Common myeloid progenitor, CD34-positive (primary cell): ENCODE measurements at regions not wholly inside any gene's neighbourhood (a gene's known extent, or its start where the extent isn't known, plus 50 kb on each side); places are given as distances from the start of the nearest gene placed in this dataset.

Experiments used
- CTCF ChIA-PET: fragments of 350-600 bp; sonication (Branson Sonifier 250); formaldehyde crosslinking; loops from one replicate; lab custom pipeline; 2021; ENCODE audit warnings: antibody characterized with exemption; lab: Charles Lee
- POLR2A ChIA-PET: fragments of 350-600 bp; sonication (Branson Sonifier 250); formaldehyde crosslinking; loops from one replicate; lab custom pipeline; 2021; ENCODE audit warnings: antibody characterized with exemption; lab: Charles Lee
- DNase-seq, 3 donors: peaks; one replicate each; pipeline versions ENCODE4 v3.0.0 to v3.0.0-alpha.2; 2013
- H3K27ac ChIP-seq, 2 experiments: 1 replicate in 1 of 2; 2 replicates in 1 of 2; pipeline ENCODE4 v1.7.0; 2013; ENCODE audit warnings: inconsistent platforms in 2 of 2, low read length in 2 of 2, mild to moderate bottlenecking in 2 of 2, low read depth in 1 of 2, moderate library complexity in 1 of 2; ENCODE audit not compliant: severe bottlenecking in 2 of 2, insufficient read depth in 1 of 2, poor library complexity in 1 of 2
- H3K27me3 ChIP-seq, 5 experiments: replicated peaks in 2 of 5; 1 replicate in 3 of 5; 2 replicates in 2 of 5; pipeline versions ENCODE4 v1.6.1 to v1.7.0; 2013; ENCODE audit warnings: low read length in 4 of 5, mild to moderate bottlenecking in 2 of 5, moderate library complexity in 2 of 5, inconsistent platforms in 1 of 5; ENCODE audit not compliant: insufficient read depth in 5 of 5, control insufficient read depth in 4 of 5
- H3K36me3 ChIP-seq, 4 experiments: 1 replicate in 2 of 4; 2 replicates in 2 of 4; pipeline versions ENCODE4 v1.6.1 to v1.7.0; 2013; ENCODE audit warnings: low read length in 3 of 4, control low read depth in 1 of 4, mild to moderate bottlenecking in 1 of 4; ENCODE audit not compliant: control insufficient read depth in 4 of 4, insufficient read depth in 4 of 4
- H3K4me1 ChIP-seq, 4 experiments: 1 replicate in 3 of 4; 2 replicates in 1 of 4; pipeline versions ENCODE4 v1.6.1 to v1.7.1; 2013; ENCODE audit warnings: low read length in 3 of 4, mild to moderate bottlenecking in 3 of 4, control low read depth in 1 of 4, inconsistent platforms in 1 of 4, moderate library complexity in 1 of 4; ENCODE audit not compliant: control insufficient read depth in 4 of 4, insufficient read depth in 4 of 4; ENCODE audit errors: control extremely low read depth in 1 of 4
- H3K4me3 ChIP-seq, 7 experiments: 1 replicate in 4 of 7; 2 replicates in 3 of 7; pipeline versions ENCODE4 v1.5.1 to v1.7.0; 2013; ENCODE audit warnings: mild to moderate bottlenecking in 7 of 7, low read length in 6 of 7, moderate library complexity in 6 of 7, inconsistent platforms in 2 of 7, low read depth in 2 of 7, control low read depth in 1 of 7; ENCODE audit not compliant: insufficient read depth in 4 of 7, control insufficient read depth in 1 of 7; ENCODE audit errors: extremely low read depth in 1 of 7
- H3K9me3 ChIP-seq, 5 experiments: 1 replicate in 4 of 5; 2 replicates in 1 of 5; pipeline versions ENCODE4 v1.6.1 to v1.7.1; 2013; ENCODE audit warnings: low read length in 4 of 5, mild to moderate bottlenecking in 2 of 5, inconsistent platforms in 1 of 5, low read depth in 1 of 5, moderate library complexity in 1 of 5; ENCODE audit not compliant: control insufficient read depth in 4 of 5, insufficient read depth in 2 of 5; ENCODE audit errors: control extremely low read depth in 1 of 5
- WGBS: methylation state at CpG from one replicate; pipeline ENCODE4 v1.1.5; 2013; ENCODE audit not compliant: insufficient coverage; 5-methylcytosine and 5-hydroxymethylcytosine counted together

DNA sequence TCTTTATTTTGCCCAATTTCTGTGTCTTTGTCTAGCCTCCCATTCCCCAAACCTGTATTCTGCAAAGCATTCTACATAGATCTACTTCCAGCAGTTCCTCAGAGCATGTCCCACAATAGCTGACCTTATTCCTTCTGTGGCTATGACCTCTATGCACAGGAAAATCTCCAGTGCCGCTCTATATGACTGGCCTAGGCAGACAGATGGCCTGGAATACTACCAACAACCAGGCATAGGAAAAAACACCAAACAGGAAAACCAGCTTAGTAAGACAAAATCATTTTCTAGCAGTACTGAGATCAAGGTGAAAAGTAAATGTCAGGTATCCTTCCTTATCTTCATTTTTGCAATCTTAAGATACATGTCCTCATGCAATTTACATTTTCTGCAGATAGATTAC is 1115.0 kb downstream of the IGSF11 start:
- WGBS: 88% methylated on average over 1 of the region's 1 CpG
- no peaks in the 10 kb centered on the region for H3K9me3 ChIP-seq
- H3K4me1 ChIP-seq: no peaks in the 10 kb centered on the region
- POLR2A ChIA-PET: no interaction called here
- no peak for DNase-seq
- CTCF ChIA-PET: no interaction called here
- H3K27me3 ChIP-seq: peaks cover 0 to 2% (median 0%) of the 10 kb centered on the region in 5 experiments
- no peak overlapping the region for H3K27ac ChIP-seq
- no peak overlapping the region for H3K4me3 ChIP-seq
- no peaks in the 10 kb centered on the region for H3K36me3 ChIP-seq

GRCh38 chr3:117920253-117920898 is 1114.3 kb downstream of the IGSF11 start:
- DNase-seq: no peak
- no peaks in the 10 kb centered on the region for H3K4me1 ChIP-seq
- H3K36me3 ChIP-seq: no peaks in the 10 kb centered on the region
- ChIA-PET CTCF (no interaction called here), POLR2A (no interaction called here)
- no peak overlapping the region for H3K27ac ChIP-seq
- H3K27me3 ChIP-seq: peaks cover 0 to 2% (median 0%) of the 10 kb centered on the region in 5 experiments
- 83% methylated on average over 6 of the region's 7 CpGs for WGBS
- H3K9me3 ChIP-seq: no peaks in the 10 kb centered on the region
- H3K4me3 ChIP-seq: no peak overlapping the region

DNA sequence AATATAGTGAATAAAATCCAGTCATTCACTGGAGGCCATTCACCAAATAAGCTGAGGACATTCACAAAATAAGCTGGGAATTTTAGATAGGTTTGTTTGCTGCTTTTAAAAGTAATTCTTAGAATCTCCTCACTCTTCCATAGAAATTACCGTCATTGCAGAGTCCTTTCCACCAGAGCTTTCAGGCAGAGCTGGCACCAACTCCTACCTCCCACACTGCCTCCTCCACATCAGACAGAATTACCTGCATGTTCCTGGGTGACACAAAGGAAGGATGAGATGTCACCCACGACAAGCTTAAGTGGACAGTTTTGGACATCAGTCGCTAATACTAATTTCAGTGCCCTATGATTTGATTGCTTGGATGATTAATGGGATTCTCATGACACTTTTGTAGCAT is 1113.2 kb downstream of the IGSF11 start:
- POLR2A ChIA-PET: no interaction called here
- Histone ChIP-seq H3K4me1 (no peaks in the 10 kb centered on the region), H3K4me3 (no peak overlapping the region), H3K27me3 (no peaks in the 10 kb centered on the region), H3K9me3 (no peaks in the 10 kb centered on the region), H3K36me3 (no peaks in the 10 kb centered on the region), H3K27ac (no peak overlapping the region)
- CTCF ChIA-PET: no interaction called here
- WGBS: 100% methylated on average over 1 of the region's 3 CpGs
- DNase-seq: no peak

DNA sequence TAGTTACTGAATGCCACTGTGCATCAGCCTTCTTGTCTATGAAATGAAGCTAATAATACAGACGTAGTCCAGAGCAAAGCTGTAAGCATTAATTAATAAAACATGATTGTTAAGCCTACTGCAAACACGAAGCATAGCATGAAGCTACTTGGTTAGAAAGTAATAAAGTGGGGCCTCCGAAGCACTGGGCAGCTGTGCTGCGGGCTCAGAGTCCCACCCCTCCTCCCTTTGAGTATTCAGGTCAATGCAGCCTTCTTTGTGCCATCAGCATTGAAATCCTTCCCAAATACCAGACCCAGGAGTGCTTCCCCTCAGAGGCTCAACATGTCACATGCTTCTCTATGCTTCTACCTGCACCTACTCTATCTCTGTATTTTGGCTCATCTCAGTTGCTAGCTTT is 1112.6 kb downstream of the IGSF11 start:
- DNase-seq: no peak
- Histone ChIP-seq H3K27me3 (no peaks in the 10 kb centered on the region), H3K4me3 (no peak overlapping the region), H3K9me3 (no peaks in the 10 kb centered on the region), H3K4me1 (no peaks in the 10 kb centered on the region), H3K36me3 (no peaks in the 10 kb centered on the region), H3K27ac (no peak overlapping the region)
- POLR2A ChIA-PET: no interaction called here
- CTCF ChIA-PET: no interaction called here
- 100% methylated on average over 3 of the region's 4 CpGs for WGBS

DNA sequence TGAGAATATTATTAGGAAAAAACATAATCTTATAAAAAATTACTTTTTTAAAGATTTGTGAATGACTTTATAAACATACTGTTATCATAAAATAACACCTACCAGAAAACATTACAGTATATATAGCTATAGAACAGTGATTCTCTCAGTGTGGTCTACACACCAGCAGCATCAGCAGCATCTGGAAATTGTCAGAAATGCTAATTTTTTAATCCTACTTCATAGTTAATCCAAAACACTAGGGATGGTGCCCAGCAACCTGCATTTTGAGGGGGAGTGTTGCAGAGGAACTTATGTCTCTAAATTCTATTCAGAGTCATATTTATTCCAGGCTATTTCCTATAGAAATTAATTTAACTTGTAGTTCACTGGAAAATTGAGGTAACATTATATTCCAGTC is 1107.8 kb downstream of the IGSF11 start:
- H3K27ac ChIP-seq: no peak overlapping the region
- H3K27me3 ChIP-seq: no peaks in the 10 kb centered on the region
- H3K4me3 ChIP-seq: no peak overlapping the region
- CTCF ChIA-PET: interaction anchor here (0.6 kb wide), 1 partner anchor 760 kb away, joined by 3 read pairs; no protein-coding TSS in a partner anchor
- no peak for DNase-seq
- no peaks in the 10 kb centered on the region for H3K9me3 ChIP-seq
- no peaks in the 10 kb centered on the region for H3K4me1 ChIP-seq
- POLR2A ChIA-PET: no interaction called here
- no peaks in the 10 kb centered on the region for H3K36me3 ChIP-seq

DNA sequence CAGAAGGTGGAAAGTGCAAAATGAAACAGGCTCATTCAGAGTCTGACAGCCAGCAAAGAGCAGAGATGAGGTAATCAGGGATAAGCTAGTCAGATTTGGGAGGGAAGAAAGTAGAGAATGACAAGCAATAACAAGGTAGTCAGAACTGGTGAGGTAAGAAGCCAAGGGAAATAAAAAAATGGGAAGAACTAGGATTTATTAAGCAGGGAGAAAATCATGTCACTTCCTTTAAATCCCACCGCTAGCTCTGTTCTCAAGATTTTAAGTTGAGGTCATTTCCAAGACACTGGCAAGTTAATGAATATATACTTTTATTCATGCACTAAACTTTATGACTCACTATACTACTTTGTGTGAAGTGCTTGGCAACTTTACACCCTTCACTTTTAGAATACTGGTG is 1106.8 kb downstream of the IGSF11 start:
- no peaks in the 10 kb centered on the region for H3K4me1 ChIP-seq
- CTCF ChIA-PET: no interaction called here
- H3K27me3 ChIP-seq: no peaks in the 10 kb centered on the region
- POLR2A ChIA-PET: no interaction called here
- DNase-seq: no peak
- no CpG with 5 or more reads among the region's 1 CpG for WGBS
- H3K4me3 ChIP-seq: no peak overlapping the region
- no peak overlapping the region for H3K27ac ChIP-seq
- H3K9me3 ChIP-seq: no peaks in the 10 kb centered on the region
- H3K36me3 ChIP-seq: no peaks in the 10 kb centered on the region

DNA sequence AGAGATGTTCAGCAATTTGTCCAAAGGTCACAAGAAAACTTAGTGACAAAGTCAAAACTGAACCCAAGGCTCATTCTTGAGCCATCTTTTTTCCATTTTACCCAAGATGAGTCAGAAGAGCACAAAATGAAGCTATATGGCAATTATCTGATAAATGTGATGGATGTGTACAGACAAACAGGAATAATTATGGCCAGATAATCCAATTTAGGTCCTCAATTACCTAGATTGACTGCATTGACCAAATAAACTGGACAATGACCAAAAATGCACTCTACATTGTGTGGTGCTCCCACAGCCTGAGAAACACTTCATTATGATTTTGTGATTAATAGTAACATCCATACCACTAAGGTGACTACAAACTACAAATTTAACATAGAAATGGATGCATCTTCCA is 1105.8 kb downstream of the IGSF11 start:
- H3K4me3 ChIP-seq: no peak overlapping the region
- DNase-seq: no peak
- no peaks in the 10 kb centered on the region for H3K4me1 ChIP-seq
- H3K27ac ChIP-seq: no peak overlapping the region
- no peaks in the 10 kb centered on the region for H3K9me3 ChIP-seq
- no peaks in the 10 kb centered on the region for H3K36me3 ChIP-seq
- ChIA-PET CTCF (no interaction called here), POLR2A (no interaction called here)
- H3K27me3 ChIP-seq: no peaks in the 10 kb centered on the region
